ENCODE measurements at regions not wholly inside any gene's neighbourhood (a gene's known extent, or its start where the extent isn't known, plus 50 kb on each side); places are given as distances from the start of the nearest gene placed in this dataset.

- H3K27me3 ChIP-seq (ENCODE audit: control insufficient read depth, insufficient read depth, low read length) = no peaks in the 10 kb centered on the region
- DNase-seq (ENCODE audit: low read depth in 4 of 6, low spot score in 6 of 6) = no peak
- no peak overlapping the region for H3K4me3 ChIP-seq (ENCODE audit: low read depth, low read length)
- H3K27ac ChIP-seq (ENCODE audit: low read depth, low read length) = no peak overlapping the region
- no peaks in the 10 kb centered on the region for H3K9me3 ChIP-seq (ENCODE audit: control insufficient read depth, insufficient read depth, low read length)
- WGBS (ENCODE audit: insufficient coverage) = 71% methylated on average over 1 of the region's 6 CpGs
- H3K36me3 ChIP-seq (ENCODE audit: control insufficient read depth, insufficient read depth, low read length) = no peaks in the 10 kb centered on the region
- no peaks in the 10 kb centered on the region for H3K4me1 ChIP-seq (ENCODE audit: control insufficient read depth, insufficient read depth, low read length)
Observed at GRCh38 chr5:63170486-63170885, 591.9 kb downstream of the LRRC70 start.

GRCh38 chr5:63164838-63165535 is 586.4 kb downstream of the LRRC70 start:
- H3K4me1 ChIP-seq (ENCODE audit: control insufficient read depth, insufficient read depth, low read length) = no peaks in the 10 kb centered on the region
- DNase-seq (ENCODE audit: low read depth in 4 of 6, low spot score in 6 of 6) = peak in 5 of 6 donors; percentile 5 to 83 (median 17)
- H3K9me3 ChIP-seq (ENCODE audit: control insufficient read depth, insufficient read depth, low read length) = no peaks in the 10 kb centered on the region
- H3K36me3 ChIP-seq (ENCODE audit: control insufficient read depth, insufficient read depth, low read length) = no peaks in the 10 kb centered on the region
- no peak overlapping the region for H3K27ac ChIP-seq (ENCODE audit: low read depth, low read length)
- H3K4me3 ChIP-seq (ENCODE audit: low read depth, low read length) = no peak overlapping the region
- WGBS (ENCODE audit: insufficient coverage) = 26% methylated on average over 3 of the region's 6 CpGs
- no peaks in the 10 kb centered on the region for H3K27me3 ChIP-seq (ENCODE audit: control insufficient read depth, insufficient read depth, low read length)

GRCh38 chr5:63164339-63164738 is 585.7 kb downstream of the LRRC70 start:
- Histone ChIP-seq H3K4me3 (ENCODE audit: low read depth, low read length) (no peak overlapping the region), H3K27me3 (ENCODE audit: control insufficient read depth, insufficient read depth, low read length) (no peaks in the 10 kb centered on the region), H3K27ac (ENCODE audit: low read depth, low read length) (no peak overlapping the region), H3K4me1 (ENCODE audit: control insufficient read depth, insufficient read depth, low read length) (no peaks in the 10 kb centered on the region), H3K36me3 (ENCODE audit: control insufficient read depth, insufficient read depth, low read length) (no peaks in the 10 kb centered on the region), H3K9me3 (ENCODE audit: control insufficient read depth, insufficient read depth, low read length) (no peaks in the 10 kb centered on the region)
- no CpG with 5 or more reads among the region's 2 CpGs for WGBS (ENCODE audit: insufficient coverage)
- no peak for DNase-seq (ENCODE audit: low read depth in 4 of 6, low spot score in 6 of 6)

- Histone ChIP-seq H3K27ac (ENCODE audit: low read depth, low read length) (no peak overlapping the region), H3K36me3 (ENCODE audit: control insufficient read depth, insufficient read depth, low read length) (no peaks in the 10 kb centered on the region), H3K4me1 (ENCODE audit: control insufficient read depth, insufficient read depth, low read length) (no peaks in the 10 kb centered on the region), H3K9me3 (ENCODE audit: control insufficient read depth, insufficient read depth, low read length) (no peaks in the 10 kb centered on the region), H3K27me3 (ENCODE audit: control insufficient read depth, insufficient read depth, low read length) (no peaks in the 10 kb centered on the region), H3K4me3 (ENCODE audit: low read depth, low read length) (no peak overlapping the region)
- no CpG with 5 or more reads among the region's 2 CpGs for WGBS (ENCODE audit: insufficient coverage)
- no peak for DNase-seq (ENCODE audit: low read depth in 4 of 6, low spot score in 6 of 6)
Observed at GRCh38 chr5:63155310-63155631, 576.7 kb downstream of the LRRC70 start.

GRCh38 chr5:63154476-63155309 is 576.1 kb downstream of the LRRC70 start:
- Histone ChIP-seq H3K36me3 (ENCODE audit: control insufficient read depth, insufficient read depth, low read length) (no peaks in the 10 kb centered on the region), H3K9me3 (ENCODE audit: control insufficient read depth, insufficient read depth, low read length) (no peaks in the 10 kb centered on the region), H3K27ac (ENCODE audit: low read depth, low read length) (no peak overlapping the region), H3K27me3 (ENCODE audit: control insufficient read depth, insufficient read depth, low read length) (no peaks in the 10 kb centered on the region), H3K4me3 (ENCODE audit: low read depth, low read length) (no peak overlapping the region), H3K4me1 (ENCODE audit: control insufficient read depth, insufficient read depth, low read length) (no peaks in the 10 kb centered on the region)
- 72% methylated on average over 4 of the region's 10 CpGs for WGBS (ENCODE audit: insufficient coverage)
- DNase-seq (ENCODE audit: low read depth in 4 of 6, low spot score in 6 of 6) = peak in 1 of 6 donors; percentile 29

- no peaks in the 10 kb centered on the region for H3K27me3 ChIP-seq (ENCODE audit: control insufficient read depth, insufficient read depth, low read length)
- no CpG with 5 or more reads among the region's 1 CpG for WGBS (ENCODE audit: insufficient coverage)
- no peaks in the 10 kb centered on the region for H3K4me1 ChIP-seq (ENCODE audit: control insufficient read depth, insufficient read depth, low read length)
- no peak overlapping the region for H3K27ac ChIP-seq (ENCODE audit: low read depth, low read length)
- H3K36me3 ChIP-seq (ENCODE audit: control insufficient read depth, insufficient read depth, low read length) = no peaks in the 10 kb centered on the region
- DNase-seq (ENCODE audit: low read depth in 4 of 6, low spot score in 6 of 6) = peak in 1 of 6 donors; percentile 59
- no peak overlapping the region for H3K4me3 ChIP-seq (ENCODE audit: low read depth, low read length)
- no peaks in the 10 kb centered on the region for H3K9me3 ChIP-seq (ENCODE audit: control insufficient read depth, insufficient read depth, low read length)
Observed at GRCh38 chr5:63152871-63153270, 574.3 kb downstream of the LRRC70 start.

- H3K27ac ChIP-seq (ENCODE audit: low read depth, low read length) = no peak overlapping the region
- no CpG with 5 or more reads among the region's 2 CpGs for WGBS (ENCODE audit: insufficient coverage)
Observed at GRCh38 chr5:63145167-63145566, 566.5 kb downstream of the LRRC70 start.

GRCh38 chr5:63141591-63141990 is 563.0 kb downstream of the LRRC70 start:
- no peak for DNase-seq (ENCODE audit: low read depth in 4 of 6, low spot score in 6 of 6)
- Histone ChIP-seq H3K9me3 (ENCODE audit: control insufficient read depth, insufficient read depth, low read length) (no peaks in the 10 kb centered on the region), H3K4me1 (ENCODE audit: control insufficient read depth, insufficient read depth, low read length) (no peaks in the 10 kb centered on the region)

More at GRCh38 chr5:63145167-63145566, 566.5 kb downstream of the LRRC70 start:
- no peaks in the 10 kb centered on the region for H3K36me3 ChIP-seq (ENCODE audit: control insufficient read depth, insufficient read depth, low read length)
- H3K4me3 ChIP-seq (ENCODE audit: low read depth, low read length) = no peak overlapping the region
- no peaks in the 10 kb centered on the region for H3K27me3 ChIP-seq (ENCODE audit: control insufficient read depth, insufficient read depth, low read length)
- H3K4me1 ChIP-seq (ENCODE audit: control insufficient read depth, insufficient read depth, low read length) = no peaks in the 10 kb centered on the region
- DNase-seq (ENCODE audit: low read depth in 4 of 6, low spot score in 6 of 6) = peak in 1 of 6 donors; percentile 11
- H3K9me3 ChIP-seq (ENCODE audit: control insufficient read depth, insufficient read depth, low read length) = no peaks in the 10 kb centered on the region

GRCh38 chr5:63135291-63135690 is 556.7 kb downstream of the LRRC70 start:
- H3K36me3 ChIP-seq (ENCODE audit: control insufficient read depth, insufficient read depth, low read length) = no peaks in the 10 kb centered on the region
- no peak overlapping the region for H3K4me3 ChIP-seq (ENCODE audit: low read depth, low read length)
- no peaks in the 10 kb centered on the region for H3K4me1 ChIP-seq (ENCODE audit: control insufficient read depth, insufficient read depth, low read length)
- no CpG with 5 or more reads among the region's 4 CpGs for WGBS (ENCODE audit: insufficient coverage)
- no peaks in the 10 kb centered on the region for H3K9me3 ChIP-seq (ENCODE audit: control insufficient read depth, insufficient read depth, low read length)
- H3K27me3 ChIP-seq (ENCODE audit: control insufficient read depth, insufficient read depth, low read length) = no peaks in the 10 kb centered on the region
- no peak overlapping the region for H3K27ac ChIP-seq (ENCODE audit: low read depth, low read length)
- no peak for DNase-seq (ENCODE audit: low read depth in 4 of 6, low spot score in 6 of 6)

More at GRCh38 chr5:63141591-63141990, 563.0 kb downstream of the LRRC70 start:
- Histone ChIP-seq H3K36me3 (ENCODE audit: control insufficient read depth, insufficient read depth, low read length) (no peaks in the 10 kb centered on the region), H3K27me3 (ENCODE audit: control insufficient read depth, insufficient read depth, low read length) (no peaks in the 10 kb centered on the region), H3K27ac (ENCODE audit: low read depth, low read length) (no peak overlapping the region), H3K4me3 (ENCODE audit: low read depth, low read length) (no peak overlapping the region)

Data from spinal cord (tissue), 9 donors.